Activated T-cell treated with anti-CD3 and anti-CD28 coated beads for 48 hours (primary cell): ENCODE measurements at regions not wholly inside any gene's neighbourhood (a gene's known extent, or its start where the extent isn't known, plus 50 kb on each side); places are given as distances from the start of the nearest gene placed in this dataset.
"Not testable (repeated sequence)": the region's sequence is repeated elsewhere in the genome, so short reads cannot be mapped to it uniquely, and the experiment has no call there.

ENCODE experiments used
- DNase-seq: peaks from one replicate; pipeline ENCODE4 v3.0.0-alpha.2; 2020; ENCODE audit warnings: low read depth

GRCh38 chr9:42325561-42325960, 142.1 kb downstream of the SPATA31A6 start:
- not testable (repeated sequence) for DNase-seq

GRCh38 chr9:42326482-42326881, 143.0 kb downstream of the SPATA31A6 start:
- not testable (repeated sequence) for DNase-seq

- DNase-seq = not testable (repeated sequence)
Observed at GRCh38 chr9:42335342-42335741, 151.9 kb downstream of the SPATA31A6 start.

GRCh38 chr9:42335984-42336657, 152.7 kb downstream of the SPATA31A6 start:
- not testable (repeated sequence) for DNase-seq

GRCh38 chr9:42338275-42338674, 154.8 kb downstream of the SPATA31A6 start:
- not testable (repeated sequence) for DNase-seq

GRCh38 chr9:42339671-42340434, 156.4 kb downstream of the SPATA31A6 start:
- not testable (repeated sequence) for DNase-seq

GRCh38 chr9:42340435-42340723, 156.9 kb downstream of the SPATA31A6 start:
- DNase-seq = not testable (repeated sequence)

GRCh38 chr9:42341860-42342259, 158.4 kb downstream of the SPATA31A6 start:
- DNase-seq = not testable (repeated sequence)

- DNase-seq = not testable (repeated sequence)
Observed at GRCh38 chr9:42342297-42342696, 158.8 kb downstream of the SPATA31A6 start.

- not testable (repeated sequence) for DNase-seq
Observed at GRCh38 chr9:42344508-42344907, 161.0 kb downstream of the SPATA31A6 start.

- not testable (repeated sequence) for DNase-seq
Observed at GRCh38 chr9:42346916-42347315, 163.5 kb downstream of the SPATA31A6 start.

GRCh38 chr9:42349181-42349580, 165.7 kb downstream of the SPATA31A6 start:
- not testable (repeated sequence) for DNase-seq

GRCh38 chr9:42350412-42350811, 167.0 kb downstream of the SPATA31A6 start:
- not testable (repeated sequence) for DNase-seq

- not testable (repeated sequence) for DNase-seq
Observed at GRCh38 chr9:42357604-42358373, 174.3 kb downstream of the SPATA31A6 start.

GRCh38 chr9:42358626-42359247, 175.3 kb downstream of the SPATA31A6 start:
- DNase-seq = not testable (repeated sequence)

- DNase-seq = not testable (repeated sequence)
Observed at GRCh38 chr9:42364410-42365243, 181.2 kb downstream of the SPATA31A6 start.

GRCh38 chr9:42365244-42365945, 181.9 kb downstream of the SPATA31A6 start:
- not testable (repeated sequence) for DNase-seq

GRCh38 chr9:42368279-42368881, 184.9 kb downstream of the SPATA31A6 start:
- DNase-seq = not testable (repeated sequence)

GRCh38 chr9:42370172-42370571, 186.7 kb downstream of the SPATA31A6 start:
- DNase-seq = not testable (repeated sequence)

- not testable (repeated sequence) for DNase-seq
Observed at GRCh38 chr9:42371417-42371816, 188.0 kb downstream of the SPATA31A6 start.
